SK-N-SH (cell line): ENCODE measurements at regions not wholly inside any gene's neighbourhood (a gene's known extent, or its start where the extent isn't known, plus 50 kb on each side); places are given as distances from the start of the nearest gene placed in this dataset.

Source experiments
- CTCF ChIA-PET: fragments of 300-600, 350-600 bp; formaldehyde crosslinking; extraction: SDS; loops from one replicate; lab custom pipeline; 2021; lab: Yijun Ruan, JAX
- POLR2A ChIA-PET: fragments of 350-600 bp; sonication (Branson Sonifier 250); formaldehyde crosslinking; extraction: SDS; loops from one replicate; lab custom pipeline; 2020; ENCODE audit warnings: antibody characterized with exemption, inconsistent platforms; lab: Yijun Ruan, JAX
- DNase-seq: peaks from one replicate; pipeline ENCODE4 v3.0.0; 2012
- H2AFZ ChIP-seq: fragments of 200-600 bp; sonication (generic); 2 replicates; pipeline ENCODE4 v1.8.1; 2016; ENCODE audit warnings: antibody characterized with exemption, mild to moderate bottlenecking, low read depth
- H3F3A ChIP-seq: fragments of 200-600 bp; sonication (generic); replicated peaks from 2 replicates; pipeline ENCODE3; 2016; ENCODE audit warnings: antibody characterized with exemption, mild to moderate bottlenecking; ENCODE audit not compliant: insufficient read depth
- H3K27ac ChIP-seq, 2 experiments: fragments of 200-500 bp in 1 of 2; fragments of 200-600 bp in 1 of 2; sonication (Bioruptor generic) in 1 of 2; sonication (generic), shearing (Covaris generic) in 1 of 2; 2 replicates each; pipeline versions ENCODE4 v1.5.1 to v1.6.1; 2014 to 2016; ENCODE audit warnings: low read depth in 2 of 2, inconsistent platforms in 1 of 2, low read length in 1 of 2, mild to moderate bottlenecking in 1 of 2, mixed read lengths in 1 of 2
- H3K27me3 ChIP-seq: fragments of 200-600 bp; sonication (generic), shearing (Covaris generic); 2 replicates; pipeline ENCODE4 v1.6.1; 2016; ENCODE audit warnings: mixed run types; ENCODE audit not compliant: insufficient read depth
- H3K36me3 ChIP-seq, 2 experiments: fragments of 200-500 bp in 1 of 2; fragments of 200-600 bp in 1 of 2; sonication (Bioruptor generic) in 1 of 2; sonication (generic) in 1 of 2; replicated peaks in 1 of 2; 2 replicates each; pipeline versions ENCODE3 to v1.5.1; 2014 to 2016; ENCODE audit warnings: low read length in 1 of 2, mild to moderate bottlenecking in 1 of 2; ENCODE audit not compliant: insufficient read depth in 2 of 2, control insufficient read depth in 1 of 2
- H3K4me1 ChIP-seq, 2 experiments: fragments of 200-500 bp in 1 of 2; fragments of 200-600 bp in 1 of 2; sonication (Bioruptor generic) in 1 of 2; sonication (generic), shearing (Covaris generic) in 1 of 2; 2 replicates each; pipeline versions ENCODE4 v1.5.1 to v1.6.1; 2014 to 2016; ENCODE audit warnings: low read depth in 1 of 2, low read length in 1 of 2, mixed run types in 1 of 2; ENCODE audit not compliant: insufficient read depth in 2 of 2, control insufficient read depth in 1 of 2
- H3K4me2 ChIP-seq: fragments of 200-600 bp; sonication (generic), shearing (Covaris generic); 2 replicates; pipeline ENCODE4 v1.6.1; 2017; ENCODE audit warnings: mixed run types
- H3K4me3 ChIP-seq, 2 experiments: fragments of 200-500 bp in 1 of 2; fragments of 200-600 bp in 1 of 2; sonication (Bioruptor generic) in 1 of 2; sonication (generic), shearing (Covaris generic) in 1 of 2; 2 replicates each; pipeline versions ENCODE4 v1.5.1 to v1.8.1; 2014 to 2016; ENCODE audit warnings: low read depth in 2 of 2, inconsistent platforms in 1 of 2, low read length in 1 of 2, mild to moderate bottlenecking in 1 of 2, mixed read lengths in 1 of 2, moderate library complexity in 1 of 2
- H3K79me2 ChIP-seq: fragments of 200-600 bp; sonication (generic); 2 replicates; pipeline ENCODE4 v1.8.1; 2017; ENCODE audit warnings: mild to moderate bottlenecking; ENCODE audit not compliant: insufficient read depth
- H3K9ac ChIP-seq: fragments of 200-600 bp; sonication (generic); 2 replicates; pipeline ENCODE4 v1.6.1; 2017; ENCODE audit warnings: mixed run types
- H3K9me2 ChIP-seq: fragments of 200-600 bp; sonication (generic); 2 replicates; pipeline ENCODE4 v1.6.1; 2017; ENCODE audit warnings: mixed run types
- H3K9me3 ChIP-seq: fragments of 200-600 bp; sonication (generic); 2 replicates; pipeline ENCODE4 v1.6.1; 2017; ENCODE audit warnings: mixed run types, mild to moderate bottlenecking, moderate library complexity
- H4K20me1 ChIP-seq: fragments of 200-600 bp; sonication (generic); 2 replicates; pipeline ENCODE4 v1.6.1; 2017; ENCODE audit warnings: mild to moderate bottlenecking, mixed run types; ENCODE audit not compliant: insufficient read depth
- CTCF ChIP-seq: fragments of 200-600 bp; sonication (generic); IDR thresholded peaks from 2 replicates; pipeline ENCODE4 v1.6.1; 2017; ENCODE audit warnings: antibody characterized with exemption, mild to moderate bottlenecking, moderate library complexity
- ELF1 ChIP-seq: IDR thresholded peaks from 2 replicates; pipeline ENCODE4 v1.4.0; 2012
- FOSL2 ChIP-seq: IDR thresholded peaks from 2 replicates; pipeline ENCODE4 v1.4.0; 2012; ENCODE audit warnings: low read depth, mild to moderate bottlenecking, moderate library complexity, borderline replicate concordance
- FOXJ3 ChIP-seq: sonication (generic); formaldehyde crosslinking; IDR thresholded peaks from 2 replicates; pipeline ENCODE4 v1.5.1; 2020; ENCODE audit warnings: mild to moderate bottlenecking, missing genetic modification reagents
- FOXM1 ChIP-seq: IDR thresholded peaks from 2 replicates; pipeline ENCODE4 v1.4.0; 2012; ENCODE audit warnings: low read depth, mild to moderate bottlenecking
- GABPA ChIP-seq: IDR thresholded peaks from 2 replicates; pipeline ENCODE4 v1.4.0; 2012; ENCODE audit warnings: low read depth, mild to moderate bottlenecking
- GATA2 ChIP-seq: sonication (generic); formaldehyde crosslinking; IDR thresholded peaks from 2 replicates; pipeline ENCODE4 v1.5.0; 2020; ENCODE audit warnings: mild to moderate bottlenecking, missing genetic modification reagents
- JUND ChIP-seq: IDR thresholded peaks from 2 replicates; pipeline ENCODE4 v1.4.0; 2012
- MXI1 ChIP-seq: IDR thresholded peaks from 2 replicates; pipeline ENCODE4 v1.6.1; 2012; ENCODE audit warnings: mild to moderate bottlenecking, low read depth, low read length, improper control_type of control experiment
- NFIC ChIP-seq: IDR thresholded peaks from 2 replicates; pipeline ENCODE4 v1.4.0; 2012; ENCODE audit warnings: borderline replicate concordance
- NRF1 ChIP-seq: IDR thresholded peaks from 2 replicates; pipeline ENCODE4 v1.6.1; 2012; ENCODE audit warnings: low read depth, mild to moderate bottlenecking, low read length
- POLR2AphosphoS5 ChIP-seq: IDR thresholded peaks from 2 replicates; pipeline ENCODE4 v1.6.1; 2012; ENCODE audit warnings: low read depth, low read length
- RAD21 ChIP-seq: IDR thresholded peaks from 2 replicates; pipeline ENCODE4 v1.6.1; 2012; ENCODE audit warnings: mild to moderate bottlenecking, low read length
- RCOR1 ChIP-seq: fragments of 150-350 bp; IDR thresholded peaks from 2 replicates; pipeline ENCODE4 v1.6.1; 2017; ENCODE audit warnings: antibody characterized with exemption, low read length
- RXRA ChIP-seq: IDR thresholded peaks from 2 replicates; pipeline ENCODE4 v1.4.0; 2012; ENCODE audit warnings: low read depth, mild to moderate bottlenecking, borderline replicate concordance
- SIN3A ChIP-seq: IDR thresholded peaks from 2 replicates; pipeline ENCODE4 v1.6.1; 2012; ENCODE audit warnings: low read depth, mild to moderate bottlenecking, low read length, moderate library complexity, borderline replicate concordance
- SMC3 ChIP-seq: IDR thresholded peaks from 2 replicates; pipeline ENCODE4 v1.6.1; 2012; ENCODE audit warnings: low read depth, low read length, improper control_type of control experiment
- TAF1 ChIP-seq: IDR thresholded peaks from 2 replicates; pipeline ENCODE4 v1.6.1; 2012; ENCODE audit warnings: low read depth, mild to moderate bottlenecking, low read length, moderate library complexity, borderline replicate concordance
- TCF12 ChIP-seq: IDR thresholded peaks from 2 replicates; pipeline ENCODE4 v1.4.0; 2012
- TEAD4 ChIP-seq: IDR thresholded peaks from 2 replicates; pipeline ENCODE4 v1.4.0; 2012; ENCODE audit warnings: mild to moderate bottlenecking, borderline replicate concordance; ENCODE audit not compliant: insufficient read depth
- USF1 ChIP-seq: IDR thresholded peaks from 2 replicates; pipeline ENCODE4 v1.4.0; 2012; ENCODE audit warnings: low read depth, borderline replicate concordance
- YY1 ChIP-seq: IDR thresholded peaks from 2 replicates; pipeline ENCODE4 v1.4.0; 2012; ENCODE audit warnings: low read depth, mild to moderate bottlenecking
- ZBTB33 ChIP-seq: IDR thresholded peaks from 2 replicates; pipeline ENCODE4 v1.4.0; 2012; ENCODE audit warnings: low read depth, borderline replicate concordance
- WGBS: methylation state at CpG from one replicate; pipeline ENCODE4 v1.1.6; 2017; ENCODE audit warnings: low lambda C conversion rate; 5-methylcytosine and 5-hydroxymethylcytosine counted together

GRCh38 chr6:71656121-71656520, 230.2 kb upstream of the RIMS1 start:
- Histone ChIP-seq H3K9ac (no peak overlapping the region), H3K4me3 (no peak overlapping the region), H2AFZ (no peak overlapping the region), H3F3A (no peaks in the 10 kb centered on the region), H3K36me3 (no peaks in the 10 kb centered on the region), H3K9me2 (no peaks in the 10 kb centered on the region), H3K79me2 (no peaks in the 10 kb centered on the region), H4K20me1 (no peaks in the 10 kb centered on the region), H3K27ac (no peak overlapping the region), H3K4me2 (no peak overlapping the region), H3K4me1 (no peaks in the 10 kb centered on the region), H3K27me3 (no peaks in the 10 kb centered on the region), H3K9me3 (no peaks in the 10 kb centered on the region)
- CTCF ChIA-PET, result no interaction called here
- POLR2A ChIA-PET, result no interaction called here
- WGBS, result 7% methylated on average over 1 of the region's 1 CpG
- TF ChIP-seq TAF1 (no peak), CTCF (no peak)
- DNase-seq, result no peak

GRCh38 chr6:71665931-71666330, 220.4 kb upstream of the RIMS1 start:
- H3K9me2 ChIP-seq, result no peaks in the 10 kb centered on the region
- H2AFZ ChIP-seq, result no peak overlapping the region
- CTCF ChIA-PET, result no interaction called here
- H3K4me3 ChIP-seq, result no peak overlapping the region
- no peak overlapping the region for H3K4me2 ChIP-seq
- H3K9ac ChIP-seq, result no peak overlapping the region
- H3K27me3 ChIP-seq, result no peaks in the 10 kb centered on the region
- DNase-seq, result no peak
- H3K9me3 ChIP-seq, result no peaks in the 10 kb centered on the region
- H3K27ac ChIP-seq, result no peak overlapping the region
- TF ChIP-seq POLR2AphosphoS5 (no peak), GATA2 (CRISPR knock-in tag) (no peak), JUND (no peak), YY1 (no peak), RCOR1 (no peak), TCF12 (no peak), GABPA (no peak), USF1 (no peak), FOSL2 (no peak)
- TF ChIP-seq, all 33 proteins: peak for 0
- H3K4me1 ChIP-seq, result no peaks in the 10 kb centered on the region
- no peaks in the 10 kb centered on the region for H3F3A ChIP-seq
- WGBS, result 2% methylated on average over 3 of the region's 3 CpGs
- no peaks in the 10 kb centered on the region for H4K20me1 ChIP-seq
- H3K36me3 ChIP-seq, result no peaks in the 10 kb centered on the region
- H3K79me2 ChIP-seq, result no peaks in the 10 kb centered on the region
- POLR2A ChIA-PET, result no interaction called here

- H2AFZ ChIP-seq, result no peak overlapping the region
- ChIA-PET POLR2A (no interaction called here), CTCF (no interaction called here)
- H3K4me2 ChIP-seq, result no peak overlapping the region
- H3K36me3 ChIP-seq, result no peaks in the 10 kb centered on the region
- no peaks in the 10 kb centered on the region for H4K20me1 ChIP-seq
- TF ChIP-seq RXRA (no peak), YY1 (no peak), TEAD4 (no peak), FOSL2 (no peak), MXI1 (no peak), GATA2 (CRISPR knock-in tag) (no peak), ZBTB33 (no peak), JUND (no peak), FOXJ3 (CRISPR knock-in tag) (no peak), SMC3 (no peak), NFIC (no peak), NRF1 (no peak), SIN3A (no peak), ELF1 (no peak), FOXM1 (no peak), RAD21 (no peak)
- H3K9me3 ChIP-seq, result no peaks in the 10 kb centered on the region
- WGBS, result 10% methylated on average over 2 of the region's 2 CpGs
- H3K9me2 ChIP-seq, result no peaks in the 10 kb centered on the region
- no peak overlapping the region for H3K27ac ChIP-seq
- H3K4me3 ChIP-seq, result no peak overlapping the region
- no peaks in the 10 kb centered on the region for H3K79me2 ChIP-seq
- DNase-seq, result no peak
- H3F3A ChIP-seq, result no peaks in the 10 kb centered on the region
- no peaks in the 10 kb centered on the region for H3K4me1 ChIP-seq
- H3K27me3 ChIP-seq, result no peaks in the 10 kb centered on the region
- no peak overlapping the region for H3K9ac ChIP-seq
Measured at GRCh38 chr6:71672876-71673275, 213.5 kb upstream of the RIMS1 start.
